HEK293 (cell line): ENCODE measurements at regions not wholly inside any gene's neighbourhood (a gene's known extent, or its start where the extent isn't known, plus 50 kb on each side); places are given as distances from the start of the nearest gene placed in this dataset.

Experiments
- CTCF ChIA-PET: fragments of 350-600 bp; formaldehyde crosslinking; extraction: SDS; loops from one replicate; lab custom pipeline; 2021; ENCODE audit warnings: antibody characterized with exemption; lab: Yijun Ruan, JAX
- POLR2A ChIA-PET: fragments of 300-600 bp; formaldehyde crosslinking; extraction: SDS; loops from one replicate; lab custom pipeline; 2020; ENCODE audit warnings: antibody characterized with exemption, inconsistent platforms; lab: Yijun Ruan, JAX
- H3K27ac ChIP-seq: fragments of 200-500 bp; sonication (Bioruptor generic); 2 replicates; pipeline ENCODE4 v1.5.1; 2014; ENCODE audit warnings: low read depth, low read length, control low read depth, inconsistent platforms; ENCODE audit errors: extremely low read depth
- H3K36me3 ChIP-seq, 2 experiments: fragments of 200-500 bp in 1 of 2; sonication (Bioruptor generic) in 1 of 2; 1 replicate in 1 of 2; 2 replicates in 1 of 2; pipeline ENCODE4 v1.5.1; 2014 to 2017; ENCODE audit warnings: inconsistent platforms in 2 of 2, low read length in 2 of 2; ENCODE audit not compliant: control insufficient read depth in 2 of 2, insufficient read depth in 1 of 2
- H3K4me1 ChIP-seq: fragments of 200-500 bp; sonication (Bioruptor generic); 2 replicates; pipeline ENCODE4 v1.5.1; 2014; ENCODE audit warnings: mild to moderate bottlenecking, low read length, inconsistent platforms; ENCODE audit not compliant: control insufficient read depth, insufficient read depth
- H3K4me3 ChIP-seq: 2 replicates; pipeline ENCODE4 v1.5.1; 2011; ENCODE audit warnings: low read depth, mild to moderate bottlenecking, control low read depth, low read length, moderate library complexity
- H3K9me3 ChIP-seq: fragments of 200-500 bp; sonication (Bioruptor generic); 2 replicates; pipeline ENCODE4 v1.5.1; 2014; ENCODE audit warnings: low read depth, low read length, inconsistent platforms; ENCODE audit not compliant: control insufficient read depth, insufficient read depth
- BCL11A ChIP-seq: fragments of 450-650 bp; formaldehyde crosslinking; IDR thresholded peaks from 2 replicates; pipeline ENCODE4 v1.5.1; 2016; ENCODE audit warnings: low read depth, missing biosample characterization, missing genetic modification characterization
- BCL11B ChIP-seq: fragments of 450-650 bp; formaldehyde crosslinking; IDR thresholded peaks from 2 replicates; pipeline ENCODE4 v1.5.1; 2016; ENCODE audit warnings: low read depth, missing biosample characterization, missing genetic modification characterization
- GLIS2 ChIP-seq: fragments of 450-650 bp; formaldehyde crosslinking; IDR thresholded peaks from 2 replicates; pipeline ENCODE4 v1.5.1; 2016; ENCODE audit warnings: missing biosample characterization, missing genetic modification characterization
- HOXD13 ChIP-seq: sonication (generic); formaldehyde crosslinking; IDR thresholded peaks from 2 replicates; pipeline ENCODE4 v1.8.0; 2022; ENCODE audit warnings: missing genetic modification reagents, borderline replicate concordance
- INSM2 ChIP-seq: fragments of 450-650 bp; formaldehyde crosslinking; IDR thresholded peaks from 2 replicates; pipeline ENCODE4 v1.5.1; 2016; ENCODE audit warnings: missing biosample characterization, missing genetic modification characterization
- KLF1 ChIP-seq: fragments of 450-650 bp; formaldehyde crosslinking; IDR thresholded peaks from 2 replicates; pipeline ENCODE4 v1.5.1; 2016; ENCODE audit warnings: missing biosample characterization, missing genetic modification characterization
- MEIS1 ChIP-seq: sonication (generic); formaldehyde crosslinking; IDR thresholded peaks from 2 replicates; pipeline ENCODE4 v1.8.1; 2022; ENCODE audit warnings: missing genetic modification reagents, mild to moderate bottlenecking, borderline replicate concordance
- PBX3 ChIP-seq: sonication (generic); formaldehyde crosslinking; IDR thresholded peaks from 2 replicates; pipeline ENCODE4 v1.8.1; 2022; ENCODE audit warnings: mild to moderate bottlenecking, moderate library complexity, missing genetic modification reagents
- SETDB1 ChIP-seq: IDR thresholded peaks from one replicate; pipeline ENCODE4 v1.6.1; 2017; ENCODE audit warnings: mild to moderate bottlenecking, low read length, moderate library complexity, mixed read lengths; ENCODE audit not compliant: insufficient read length
- SP2 ChIP-seq: fragments of 450-650 bp; formaldehyde crosslinking; IDR thresholded peaks from 2 replicates; pipeline ENCODE4 v1.5.1; 2016; ENCODE audit warnings: missing biosample characterization, missing genetic modification characterization
- SP7 ChIP-seq: fragments of 450-650 bp; formaldehyde crosslinking; IDR thresholded peaks from 2 replicates; pipeline ENCODE4 v1.5.1; 2016; ENCODE audit warnings: missing biosample characterization, missing genetic modification characterization
- YY2 ChIP-seq: fragments of 450-650 bp; formaldehyde crosslinking; IDR thresholded peaks from 2 replicates; pipeline ENCODE4 v1.5.1; 2016; ENCODE audit warnings: missing biosample characterization, missing genetic modification characterization
- ZBTB26 ChIP-seq: fragments of 450-650 bp; formaldehyde crosslinking; optimal IDR thresholded peaks from 2 replicates; pipeline ENCODE3; 2016; ENCODE audit warnings: missing biosample characterization, mild to moderate bottlenecking, missing genetic modification characterization
- ZFHX2 ChIP-seq: fragments of 450-650 bp; formaldehyde crosslinking; conservative IDR thresholded peaks from 2 replicates; pipeline ENCODE4 v1.5.1; 2016; ENCODE audit warnings: missing biosample characterization, missing genetic modification characterization
- ZNF155 ChIP-seq: fragments of 450-650 bp; formaldehyde crosslinking; IDR thresholded peaks from 2 replicates; pipeline ENCODE4 v1.5.1; 2016; ENCODE audit warnings: missing biosample characterization, missing genetic modification characterization
- ZNF248 ChIP-seq: fragments of 450-650 bp; formaldehyde crosslinking; IDR thresholded peaks from 2 replicates; pipeline ENCODE4 v1.5.1; 2017; ENCODE audit warnings: missing biosample characterization, missing genetic modification characterization
- ZNF26 ChIP-seq: fragments of 450-650 bp; formaldehyde crosslinking; IDR thresholded peaks from 2 replicates; pipeline ENCODE4 v1.5.1; 2016; ENCODE audit warnings: missing biosample characterization, missing genetic modification characterization
- ZNF362 ChIP-seq: fragments of 450-650 bp; formaldehyde crosslinking; IDR thresholded peaks from 2 replicates; pipeline ENCODE4 v1.5.1; 2016; ENCODE audit warnings: missing biosample characterization, missing genetic modification characterization
- ZNF391 ChIP-seq: fragments of 450-650 bp; formaldehyde crosslinking; IDR thresholded peaks from 2 replicates; pipeline ENCODE4 v1.5.1; 2016; ENCODE audit warnings: low read depth, missing biosample characterization, missing genetic modification characterization, borderline replicate concordance
- ZNF394 ChIP-seq: fragments of 450-650 bp; formaldehyde crosslinking; IDR thresholded peaks from 2 replicates; pipeline ENCODE4 v1.5.1; 2016; ENCODE audit warnings: missing biosample characterization, missing genetic modification characterization, mild to moderate bottlenecking, moderate library complexity, borderline replicate concordance
- ZNF549 ChIP-seq: fragments of 450-650 bp; IDR thresholded peaks from 2 replicates; pipeline ENCODE4 v1.5.1; 2018; ENCODE audit warnings: missing biosample characterization, missing genetic modification characterization, mild to moderate bottlenecking, inconsistent platforms, moderate library complexity
- ZNF585B ChIP-seq: fragments of 450-650 bp; formaldehyde crosslinking; IDR thresholded peaks from 2 replicates; pipeline ENCODE4 v1.5.1; 2016; ENCODE audit warnings: missing biosample characterization, missing genetic modification characterization
- ZNF600 ChIP-seq: fragments of 450-650 bp; formaldehyde crosslinking; IDR thresholded peaks from 2 replicates; pipeline ENCODE4 v1.5.1; 2016; ENCODE audit warnings: missing biosample characterization, missing genetic modification characterization
- ZNF626 ChIP-seq: fragments of 450-650 bp; sonication (Bioruptor Pico); formaldehyde crosslinking; IDR thresholded peaks from 2 replicates; pipeline ENCODE4 v1.5.1; 2018; ENCODE audit warnings: missing biosample characterization, missing genetic modification characterization, inconsistent platforms
- ZNF639 ChIP-seq: fragments of 450-650 bp; formaldehyde crosslinking; IDR thresholded peaks from 2 replicates; pipeline ENCODE4 v1.5.1; 2016; ENCODE audit warnings: missing biosample characterization, missing genetic modification characterization

- H3K27ac ChIP-seq: no peak overlapping the region
- no peaks in the 10 kb centered on the region for H3K36me3 ChIP-seq
- POLR2A ChIA-PET: no interaction called here
- H3K9me3 ChIP-seq: no peaks in the 10 kb centered on the region
- TF ChIP-seq ZNF248 (tag by site-specific recombination): no peak
- no peak for TF ChIP-seq ZNF391 (tag by site-specific recombination)
- no peak for TF ChIP-seq YY2 (tag by site-specific recombination)
- TF ChIP-seq ZNF600 (tag by site-specific recombination): no peak
- no peak for TF ChIP-seq BCL11B (tag by site-specific recombination)
- no peak for TF ChIP-seq ZNF155
- TF ChIP-seq PBX3 (CRISPR knock-in tag): no peak
- no peak for TF ChIP-seq BCL11A (tag by site-specific recombination)
- no peak for TF ChIP-seq ZNF549 (tag by site-specific recombination)
- no peak for TF ChIP-seq ZNF626 (tag by site-specific recombination)
- no peak for TF ChIP-seq ZFHX2 (tag by site-specific recombination)
- TF ChIP-seq ZNF639 (tag by site-specific recombination): no peak
- TF ChIP-seq ZNF394 (tag by site-specific recombination): no peak
- TF ChIP-seq SP2 (tag by site-specific recombination): no peak
- no peak for TF ChIP-seq INSM2
- TF ChIP-seq ZNF585B (tag by site-specific recombination): no peak
- no peak for TF ChIP-seq ZNF26 (tag by site-specific recombination)
- TF ChIP-seq, all 188 proteins: peak for 0
- H3K4me3 ChIP-seq: no peak overlapping the region
- no peaks in the 10 kb centered on the region for H3K4me1 ChIP-seq
- CTCF ChIA-PET: no interaction called here
Measured at GRCh38 chr10:10538326-10538725, 479.3 kb upstream of the CELF2 start.

- no peak overlapping the region for H3K4me3 ChIP-seq
- H3K27ac ChIP-seq: no peak overlapping the region
Measured at GRCh38 chr10:10540398-10540797, 477.3 kb upstream of the CELF2 start.

More at GRCh38 chr10:10540398-10540797, 477.3 kb upstream of the CELF2 start:
- Histone ChIP-seq H3K9me3 (no peaks in the 10 kb centered on the region), H3K4me1 (no peaks in the 10 kb centered on the region), H3K36me3 (no peaks in the 10 kb centered on the region)
- CTCF ChIA-PET: no interaction called here
- no peak for TF ChIP-seq GLIS2 (tag by site-specific recombination)
- no peak for TF ChIP-seq HOXD13 (CRISPR knock-in tag)
- no peak for TF ChIP-seq SP7 (tag by site-specific recombination)
- TF ChIP-seq ZNF362 (tag by site-specific recombination): no peak
- TF ChIP-seq ZBTB26 (tag by site-specific recombination): no peak
- TF ChIP-seq ZNF600 (tag by site-specific recombination): no peak
- no peak for TF ChIP-seq MEIS1 (CRISPR knock-in tag)
- no peak for TF ChIP-seq KLF1 (tag by site-specific recombination)
- no peak for TF ChIP-seq SETDB1
- no peak for TF ChIP-seq ZNF248 (tag by site-specific recombination)
- TF ChIP-seq, all 188 proteins: peak for 0
- POLR2A ChIA-PET: no interaction called here
